Stimulated activated CD8-positive, alpha-beta memory T cell treated with anti-CD3 and anti-CD28 coated beads, Interleukin-2, amount 100 ng/mL, for 48 hours (primary cell): ENCODE measurements at regions not wholly inside any gene's neighbourhood (a gene's known extent, or its start where the extent isn't known, plus 50 kb on each side); places are given as distances from the start of the nearest gene placed in this dataset.
"Not testable (repeated sequence)": the region's sequence is repeated elsewhere in the genome, so short reads cannot be mapped to it uniquely, and the experiment has no call there.

ENCODE experiments used
- DNase-seq, 2 donors: peaks; one replicate each; pipeline ENCODE4 v3.0.0-alpha.2; 2020; ENCODE audit warnings: low read depth in 2 of 2

- DNase-seq, result no peak
Measured at GRCh38 chr6:6748001-6748400, 159.5 kb downstream of the LY86 start.

- DNase-seq, result no peak
Measured at GRCh38 chr6:6749702-6750491, 161.4 kb downstream of the LY86 start.

GRCh38 chr6:6750594-6751265 lies 162.2 kb downstream of the LY86 start:
- DNase-seq, result no peak

- DNase-seq, result no peak
Measured at GRCh38 chr6:6751266-6751596, 162.7 kb downstream of the LY86 start.

- DNase-seq, result peak in 1 of 2 donors; percentile 12
Measured at GRCh38 chr6:6751619-6752023, 163.1 kb downstream of the LY86 start.

DNA sequence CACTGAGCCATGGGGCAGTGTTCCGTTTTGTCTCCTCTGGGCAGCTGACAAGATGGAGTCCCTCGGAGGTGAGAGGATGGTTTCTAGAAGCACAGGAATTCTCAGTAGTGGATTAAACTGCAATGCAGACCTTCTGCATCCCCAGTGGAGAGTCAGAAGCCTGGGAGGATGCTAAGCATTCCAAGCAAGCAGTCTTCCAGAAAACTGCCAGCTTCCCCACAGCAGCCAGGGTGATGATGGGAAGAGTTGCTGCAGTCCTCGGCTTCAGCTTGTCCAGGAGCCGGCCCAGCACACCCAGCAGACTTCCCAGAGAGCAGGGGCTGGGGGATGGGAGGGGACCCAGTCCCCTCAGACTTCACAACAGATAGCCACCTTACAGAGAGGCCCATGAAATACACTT lies 163.6 kb downstream of the LY86 start:
- no peak for DNase-seq

DNA sequence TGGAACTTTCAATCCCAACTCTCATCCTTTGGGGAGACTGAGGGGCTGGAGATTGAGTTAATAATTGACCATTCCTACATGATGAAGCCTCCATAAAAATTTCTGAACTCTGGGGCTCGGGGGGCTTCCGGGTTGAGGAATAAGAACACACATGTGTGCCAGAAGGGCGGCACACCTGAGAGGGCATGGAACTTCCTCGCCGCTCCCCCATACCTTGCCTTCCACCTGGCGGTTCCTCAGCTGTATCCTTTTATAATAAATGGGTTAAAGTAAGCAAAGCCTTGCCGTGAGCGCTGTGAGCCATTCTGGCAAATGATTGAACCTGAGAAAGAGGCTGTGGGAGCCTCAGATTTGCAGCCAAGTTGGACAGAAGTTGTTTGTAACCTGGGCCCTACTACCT lies 164.8 kb downstream of the LY86 start:
- no peak for DNase-seq

- no peak for DNase-seq
Measured at GRCh38 chr6:6756526-6756925, 168.0 kb downstream of the LY86 start.

DNA sequence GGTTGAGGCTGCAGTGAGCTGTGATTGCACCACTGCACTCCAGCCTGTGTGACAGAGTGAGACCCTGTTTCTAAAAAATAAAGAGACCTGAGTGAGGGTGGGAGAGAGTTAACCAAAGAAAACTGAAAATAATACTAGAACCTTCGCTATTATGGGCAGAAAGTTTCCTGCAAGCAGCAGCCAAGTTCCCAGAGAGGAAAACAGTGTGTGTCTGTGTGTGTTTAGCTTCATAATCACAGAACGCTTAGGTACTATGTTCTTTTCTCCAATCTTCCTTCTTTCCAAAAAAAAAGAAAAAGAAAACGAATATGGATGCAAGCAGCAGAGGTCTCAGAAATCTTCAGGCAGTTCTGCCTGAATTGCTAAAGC lies 170.0 kb downstream of the LY86 start:
- no peak for DNase-seq

- DNase-seq, result no peak
Measured at GRCh38 chr6:6758915-6759654, 170.6 kb downstream of the LY86 start.

GRCh38 chr6:6760002-6760401 lies 171.5 kb downstream of the LY86 start:
- DNase-seq, result no peak

- not testable (repeated sequence) for DNase-seq
Measured at GRCh38 chr6:6762566-6762965, 174.0 kb downstream of the LY86 start.

- no peak for DNase-seq
Measured at GRCh38 chr6:6764764-6765434, 176.4 kb downstream of the LY86 start.

GRCh38 chr6:6766230-6766905 lies 177.8 kb downstream of the LY86 start:
- DNase-seq, result no peak

DNA sequence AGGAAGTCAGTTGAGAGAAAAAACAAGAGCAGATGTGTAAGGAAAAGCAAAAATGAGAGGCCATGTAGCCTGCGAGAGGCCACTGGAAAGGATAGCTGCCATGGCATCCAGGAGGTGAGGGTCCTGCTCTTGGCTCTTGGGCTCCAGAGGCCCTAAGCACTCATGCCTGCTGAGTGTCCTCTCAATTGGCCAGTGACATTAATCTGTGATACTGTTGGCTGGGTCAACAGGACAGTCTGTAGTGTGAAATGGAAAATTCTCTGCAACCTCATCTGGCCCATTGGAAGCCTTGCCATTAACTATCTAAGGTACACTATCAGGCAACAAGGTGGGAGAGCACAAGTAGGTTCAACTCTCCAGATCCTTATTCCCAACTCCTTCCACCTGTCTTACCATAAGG lies 180.9 kb downstream of the LY86 start:
- DNase-seq, result no peak

- no peak for DNase-seq
Measured at GRCh38 chr6:6771224-6771945, 182.9 kb downstream of the LY86 start.

- DNase-seq, result no peak
Measured at GRCh38 chr6:6771964-6772363, 183.4 kb downstream of the LY86 start.

DNA sequence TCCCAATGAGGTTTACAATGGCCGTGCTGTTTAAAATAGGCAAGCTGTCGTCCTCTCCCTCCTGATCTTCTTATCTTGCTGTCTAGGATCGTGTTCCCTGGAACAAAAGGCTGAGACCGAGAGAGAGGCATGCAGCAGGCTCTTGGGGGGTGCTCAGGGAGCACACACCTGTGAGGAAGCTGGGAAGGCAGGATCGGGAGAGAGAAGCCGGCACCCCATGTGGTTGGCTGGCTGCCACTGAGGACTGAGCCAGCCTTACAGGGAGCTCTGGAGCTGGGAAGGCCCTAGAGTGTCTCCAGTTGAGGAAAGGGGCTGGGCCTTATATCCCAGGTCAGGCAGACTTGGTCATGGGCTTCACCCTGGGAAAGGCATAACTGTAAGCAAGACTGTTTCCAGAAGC lies 184.2 kb downstream of the LY86 start:
- no peak for DNase-seq

GRCh38 chr6:6775074-6775473 lies 186.6 kb downstream of the LY86 start:
- no peak for DNase-seq

- DNase-seq, result no peak
Measured at GRCh38 chr6:6780231-6780630, 191.7 kb downstream of the LY86 start.
